ENCODE measurements at regions not wholly inside any gene's neighbourhood (a gene's known extent, or its start where the extent isn't known, plus 50 kb on each side); places are given as distances from the start of the nearest gene placed in this dataset.

GRCh38 chr1:55530749-55531478 is 315.8 kb upstream of the USP24 start (continued):
- no peak for TF ChIP-seq PKNOX1 (IDR thresholded peaks at IDR 0.05)
- TF ChIP-seq EED (IDR thresholded peaks at IDR 0.05; ENCODE audit: low read depth): no peak
- no peak for TF ChIP-seq ZZZ3 (IDR thresholded peaks at IDR 0.05; ENCODE audit: control insufficient read depth, insufficient read length, low read depth)
- TF ChIP-seq NFYA (IDR thresholded peaks at IDR 0.05; ENCODE audit: borderline replicate concordance, low read depth, low read length): no peak
- no peak for TF ChIP-seq YY1 (IDR thresholded peaks at IDR 0.05; ENCODE audit: low read depth, low read length)
- TF ChIP-seq KDM1A (IDR thresholded peaks at IDR 0.05; ENCODE audit: borderline replicate concordance): no peak

- SMC1A ChIA-PET (ENCODE audit: uncharacterized antibody, unreplicated experiment): no interaction called here
- Histone ChIP-seq H3K4me1 (ENCODE audit: control insufficient read depth, insufficient read depth, low read length) (no peaks in the 10 kb centered on the region), H3K27me3 (replicated peaks in 1 of 2; ENCODE audit: control insufficient read depth in 2 of 2, insufficient read depth in 2 of 2, low read length in 1 of 2) (no peaks in the 10 kb centered on the region), H3K9ac (ENCODE audit: control insufficient read depth, insufficient read depth, low read length) (no peak overlapping the region), H2AFZ (ENCODE audit: control insufficient read depth, low read depth, low read length) (no peak overlapping the region), H3K4me3 (no peak overlapping the region), H3K4me2 (ENCODE audit: control insufficient read depth, insufficient read depth) (no peak overlapping the region), H3K9me3 (replicated peaks; ENCODE audit: control insufficient read depth, insufficient read depth, low read length) (no peaks in the 10 kb centered on the region), H3K27ac (ENCODE audit: control insufficient read depth, insufficient read depth) (no peak overlapping the region), H4K20me1 (ENCODE audit: control insufficient read depth, insufficient read depth) (no peaks in the 10 kb centered on the region), H3K79me2 (ENCODE audit: control insufficient read depth, insufficient read depth, low read length) (no peaks in the 10 kb centered on the region), H3K36me3 (ENCODE audit: control insufficient read depth in 2 of 2, insufficient read depth in 2 of 2, low read length in 1 of 2) (no peaks in the 10 kb centered on the region)
- TF ChIP-seq GABPA (IDR thresholded peaks at IDR 0.05; ENCODE audit: low read depth): no peak
- TF ChIP-seq EED (IDR thresholded peaks at IDR 0.05; ENCODE audit: low read depth): no peak
- no peak for TF ChIP-seq CEBPZ (IDR thresholded peaks at IDR 0.05; ENCODE audit: low read depth, low read length)
- no peak for TF ChIP-seq ZNF622 (IDR thresholded peaks at IDR 0.05)
- no peak for TF ChIP-seq RFX5 (IDR thresholded peaks at IDR 0.05; ENCODE audit: low read depth, low read length)
- no peak for TF ChIP-seq ZBED1 (IDR thresholded peaks at IDR 0.05; ENCODE audit: borderline replicate concordance)
- TF ChIP-seq IRF3 (IDR thresholded peaks at IDR 0.05): no peak
- no peak for TF ChIP-seq CEBPB (IDR thresholded peaks at IDR 0.05; ENCODE audit: borderline replicate concordance in 1 of 2, low read depth in 2 of 2, low read length in 2 of 2)
- in situ Hi-C loops (cut with MboI) (no loop called here), intact Hi-C loops (cut with micrococcal nuclease; ENCODE audit: unreplicated experiment) (no loop called here)
- no TSS peak for BruUV-seq (replicated peaks)
- POLR2A ChIA-PET: no interaction called here
- no peak for DNase-seq (ENCODE audit: low read depth, low spot score)
- no peak for ATAC-seq
- CTCF ChIA-PET: interaction anchor here (1.0 kb wide), 1 partner anchor 287 kb away, joined by 3 read pairs; no protein-coding TSS in a partner anchor
- RAD21 ChIA-PET (ENCODE audit: unreplicated experiment): no interaction called here
- WGBS (ENCODE audit: insufficient coverage, insufficient replicate concordance, low lambda C conversion rate, missing lambda C conversion rate): 0% methylated on average over 4 of the region's 4 CpGs
- FAIRE-seq: no peak
These were observed 313.9 kb upstream of the USP24 start for GRCh38 chr1:55529017-55529416.
